Erythroblast (primary cell): ENCODE measurements at regions not wholly inside any gene's neighbourhood (a gene's known extent, or its start where the extent isn't known, plus 50 kb on each side); places are given as distances from the start of the nearest gene placed in this dataset.
A peak's percentile ranks its signal among the peaks of the same experiment; 100 is the strongest.
"Not testable (repeated sequence)": the region's sequence is repeated elsewhere in the genome, so short reads cannot be mapped to it uniquely, and the experiment has no call there.

Experiments
- DNase-seq, 2 experiments: peaks; one replicate each; lab custom pipeline; 2025; lab: John Stamatoyannopoulos, UW
- GATA1 ChIP-seq: IDR thresholded peaks from 2 replicates; pipeline ENCODE4 v1.6.1; 2011; ENCODE audit warnings: low read depth, mild to moderate bottlenecking, control low read depth, low read length, moderate library complexity
- POLR2A ChIP-seq: IDR thresholded peaks from 2 replicates; pipeline ENCODE4 v1.6.1; 2011; ENCODE audit warnings: mild to moderate bottlenecking, low read length

- TF ChIP-seq POLR2A: no peak
- TF ChIP-seq GATA1: no peak
- DNase-seq: no peak
These were observed 209.1 kb upstream of the CCL2 start for GRCh38 chr17:34045990-34046389.

- no peak for TF ChIP-seq POLR2A
- no peak for TF ChIP-seq GATA1
- no peak for DNase-seq
These were observed 204.0 kb upstream of the CCL2 start for GRCh38 chr17:34051046-34051445.

GRCh38 chr17:34054495-34054894 is 200.6 kb upstream of the CCL2 start:
- TF ChIP-seq GATA1: no peak
- no peak for TF ChIP-seq POLR2A

GRCh38 chr17:34055606-34056005 is 199.5 kb upstream of the CCL2 start:
- no peak for DNase-seq
- no peak for TF ChIP-seq POLR2A

More at GRCh38 chr17:34054495-34054894, 200.6 kb upstream of the CCL2 start:
- DNase-seq: no peak

GRCh38 chr17:34059423-34060220 is 195.5 kb upstream of the CCL2 start:
- TF ChIP-seq POLR2A (no peak), GATA1 (no peak)
- no peak for DNase-seq

GRCh38 chr17:34066528-34066927 is 188.6 kb upstream of the CCL2 start:
- TF ChIP-seq POLR2A: no peak
- TF ChIP-seq GATA1: no peak
- DNase-seq: no peak

GRCh38 chr17:34067011-34067410 is 188.1 kb upstream of the CCL2 start:
- no peak for TF ChIP-seq POLR2A
- no peak for TF ChIP-seq GATA1
- no peak for DNase-seq

GRCh38 chr17:34068571-34068970 is 186.5 kb upstream of the CCL2 start:
- DNase-seq: no peak
- TF ChIP-seq GATA1 (no peak), POLR2A (no peak)

- DNase-seq: no peak
- TF ChIP-seq GATA1 (no peak), POLR2A (no peak)
These were observed 184.4 kb upstream of the CCL2 start for GRCh38 chr17:34070712-34071111.

- TF ChIP-seq GATA1 (no peak), POLR2A (no peak)
- DNase-seq: no peak
These were observed 183.1 kb upstream of the CCL2 start for GRCh38 chr17:34071886-34072420.

- TF ChIP-seq POLR2A (no peak), GATA1 (no peak)
- no peak for DNase-seq
These were observed 180.0 kb upstream of the CCL2 start for GRCh38 chr17:34075076-34075475.

- no peak for TF ChIP-seq POLR2A
- no peak for TF ChIP-seq GATA1
- no peak for DNase-seq
These were observed 178.1 kb upstream of the CCL2 start for GRCh38 chr17:34076743-34077631.

- TF ChIP-seq GATA1: no peak
- TF ChIP-seq POLR2A: no peak
- DNase-seq: peak in 1 of 2 experiments; percentile 12
These were observed 173.8 kb upstream of the CCL2 start for GRCh38 chr17:34081269-34081668.

- DNase-seq: no peak
- TF ChIP-seq GATA1 (no peak), POLR2A (no peak)
These were observed 172.7 kb upstream of the CCL2 start for GRCh38 chr17:34082404-34082803.

GRCh38 chr17:34089042-34089441 is 166.0 kb upstream of the CCL2 start:
- DNase-seq: not testable (repeated sequence)
